ENCODE measurements at regions not wholly inside any gene's neighbourhood (a gene's known extent, or its start where the extent isn't known, plus 50 kb on each side); places are given as distances from the start of the nearest gene placed in this dataset.

GRCh38 chr4:125811892-125812291, 497.1 kb downstream of the FAT4 start:
- POLR2A ChIA-PET: no interaction called here
- peak; percentile 56 for ATAC-seq

GRCh38 chr4:125826801-125827695, 512.3 kb downstream of the FAT4 start:
- intact Hi-C loops (cut with micrococcal nuclease; ENCODE audit: unreplicated experiment): no loop called here
- no peak for FAIRE-seq
- no peaks in the 10 kb centered on the region for H3K27me3 ChIP-seq (replicated peaks in 1 of 2; ENCODE audit: control insufficient read depth in 2 of 2, insufficient read depth in 2 of 2, low read length in 1 of 2)
- ChIA-PET SMC1A (ENCODE audit: uncharacterized antibody, unreplicated experiment) (no interaction called here), CTCF (interaction anchor here (1.3 kb wide), 1 partner anchor 76 kb away, joined by 3 read pairs; no protein-coding TSS in a partner anchor), RAD21 (ENCODE audit: unreplicated experiment) (no interaction called here), POLR2A (no interaction called here)
- no peaks in the 10 kb centered on the region for H3K4me1 ChIP-seq (ENCODE audit: control insufficient read depth, insufficient read depth, low read length)
- no peak overlapping the region for H3K4me3 ChIP-seq
- DNase-seq (ENCODE audit: low read depth, low spot score): no peak
- no peaks in the 10 kb centered on the region for H3K36me3 ChIP-seq (ENCODE audit: control insufficient read depth in 2 of 2, insufficient read depth in 2 of 2, low read length in 1 of 2)
- H3K27ac ChIP-seq (ENCODE audit: control insufficient read depth, insufficient read depth): no peak overlapping the region
- in situ Hi-C loops (cut with MboI): no loop called here
- 1% methylated on average over 3 of the region's 3 CpGs for WGBS (ENCODE audit: insufficient coverage, insufficient replicate concordance, low lambda C conversion rate, missing lambda C conversion rate)
- no peaks in the 10 kb centered on the region for H3K9me3 ChIP-seq (replicated peaks; ENCODE audit: control insufficient read depth, insufficient read depth, low read length)
- BruUV-seq (replicated peaks): no TSS peak
- ATAC-seq: no peak
- H3K4me2 ChIP-seq (ENCODE audit: control insufficient read depth, insufficient read depth): no peak overlapping the region
- H2AFZ ChIP-seq (ENCODE audit: control insufficient read depth, low read depth, low read length): no peak overlapping the region
- no peak overlapping the region for H3K9ac ChIP-seq (ENCODE audit: control insufficient read depth, insufficient read depth, low read length)
- H3K79me2 ChIP-seq (ENCODE audit: control insufficient read depth, insufficient read depth, low read length): no peaks in the 10 kb centered on the region
- no peaks in the 10 kb centered on the region for H4K20me1 ChIP-seq (ENCODE audit: control insufficient read depth, insufficient read depth)
- no peak for TF ChIP-seq NR2C1 (IDR thresholded peaks at IDR 0.05)
- no peak for TF ChIP-seq SIX5 (IDR thresholded peaks at IDR 0.05; ENCODE audit: low read depth, low read length, severe bottlenecking)
- TF ChIP-seq CBX3 (IDR thresholded peaks at IDR 0.05; ENCODE audit: borderline replicate concordance, low read depth): no peak
- TF ChIP-seq BCLAF1 (IDR thresholded peaks at IDR 0.05): no peak
- no peak for TF ChIP-seq TAF1 (IDR thresholded peaks at IDR 0.05; ENCODE audit: borderline replicate concordance, low read depth, low read length)
- TF ChIP-seq E2F4 (IDR thresholded peaks at IDR 0.05; ENCODE audit: low read depth, low read length): no peak
- TF ChIP-seq DPF2 (IDR thresholded peaks at IDR 0.05): no peak
- no peak for TF ChIP-seq ZZZ3 (IDR thresholded peaks at IDR 0.05; ENCODE audit: control insufficient read depth, insufficient read length, low read depth)
- TF ChIP-seq ZNF207 (IDR thresholded peaks at IDR 0.05; ENCODE audit: borderline replicate concordance): no peak
- no peak for TF ChIP-seq FOXM1 (IDR thresholded peaks at IDR 0.05; ENCODE audit: low read depth, low read length)
- no peak for TF ChIP-seq ZSCAN29 (IDR thresholded peaks at IDR 0.05)

More at GRCh38 chr4:125811892-125812291, 497.1 kb downstream of the FAT4 start:
- DNase-seq (ENCODE audit: low read depth, low spot score) (no peak), FAIRE-seq (no peak)
- Histone ChIP-seq H3K36me3 (ENCODE audit: control insufficient read depth in 2 of 2, insufficient read depth in 2 of 2, low read length in 1 of 2) (no peaks in the 10 kb centered on the region), H3K9ac (ENCODE audit: control insufficient read depth, insufficient read depth, low read length) (no peak overlapping the region), H3K9me3 (replicated peaks; ENCODE audit: control insufficient read depth, insufficient read depth, low read length) (no peaks in the 10 kb centered on the region), H3K27me3 (replicated peaks in 1 of 2; ENCODE audit: control insufficient read depth in 2 of 2, insufficient read depth in 2 of 2, low read length in 1 of 2) (no peaks in the 10 kb centered on the region), H2AFZ (ENCODE audit: control insufficient read depth, low read depth, low read length) (no peak overlapping the region), H3K4me2 (ENCODE audit: control insufficient read depth, insufficient read depth) (no peak overlapping the region), H4K20me1 (ENCODE audit: control insufficient read depth, insufficient read depth) (no peaks in the 10 kb centered on the region), H3K27ac (ENCODE audit: control insufficient read depth, insufficient read depth) (no peak overlapping the region), H3K79me2 (ENCODE audit: control insufficient read depth, insufficient read depth, low read length) (no peaks in the 10 kb centered on the region), H3K4me1 (ENCODE audit: control insufficient read depth, insufficient read depth, low read length) (no peaks in the 10 kb centered on the region), H3K4me3 (no peak overlapping the region)
- TF ChIP-seq ATF7 (IDR thresholded peaks at IDR 0.05; ENCODE audit: low read depth) (peak; percentile 88), ZNF384 (IDR thresholded peaks at IDR 0.05; ENCODE audit: borderline replicate concordance, low read depth, low read length) (0 out of 2 replicates have a peak, but pooled peaks have one; percentile 19), ZNF24 (IDR thresholded peaks at IDR 0.05) (no peak), RBBP5 (conservative IDR thresholded peaks at IDR 0.05) (no peak)
- in situ Hi-C loops (cut with MboI) (no loop called here), intact Hi-C loops (cut with micrococcal nuclease; ENCODE audit: unreplicated experiment) (no loop called here)
- CTCF ChIA-PET: no interaction called here
- RAD21 ChIA-PET (ENCODE audit: unreplicated experiment): no interaction called here
- no TSS peak for BruUV-seq (replicated peaks)
- SMC1A ChIA-PET (ENCODE audit: uncharacterized antibody, unreplicated experiment): interaction anchor here (1.6 kb wide), 1 partner anchor 10 kb away, joined by 9 read pairs; no protein-coding TSS in a partner anchor
